IMR-90 (cell line): ENCODE measurements at regions not wholly inside any gene's neighbourhood (a gene's known extent, or its start where the extent isn't known, plus 50 kb on each side); places are given as distances from the start of the nearest gene placed in this dataset.
A peak's percentile ranks its signal among the peaks of the same experiment; 100 is the strongest.

Source experiments
- ATAC-seq: fragments of 200-7000 bp; cut with Tn5 transposase; 2 replicates; pipeline ENCODE4 v1.9.1; 2020; ENCODE audit warnings: low read depth, mild to moderate bottlenecking, moderate library complexity
- BruUV-seq: library from RNA; stranded (reverse); fragments of 400-500 nt; replicated peaks from 2 replicates; lab custom pipeline; 2021; lab: Mats Ljungman, UMichigan
- CTCF ChIA-PET: fragments of 300-600 bp; formaldehyde crosslinking; extraction: SDS; loops from one replicate; lab custom pipeline; 2021; ENCODE audit warnings: antibody characterized with exemption; lab: Yijun Ruan, JAX
- POLR2A ChIA-PET: fragments of 300-600 bp; sonication (Branson Sonifier 250); formaldehyde crosslinking; loops from one replicate; lab custom pipeline; 2022; ENCODE audit warnings: antibody characterized with exemption; ENCODE audit not compliant: unreplicated experiment; lab: Charles Lee
- DNase-seq: peaks from one replicate; pipeline ENCODE4 v3.0.0; 2013
- H2AFZ ChIP-seq: replicated peaks from 2 replicates; pipeline ENCODE3; 2013; ENCODE audit warnings: low read length, mild to moderate bottlenecking; ENCODE audit not compliant: poor library complexity
- H2AK5ac ChIP-seq: 2 replicates; pipeline ENCODE4 v1.6.1; 2013; ENCODE audit warnings: low read depth, low read length, inconsistent platforms
- H2AK9ac ChIP-seq: replicated peaks from 2 replicates; pipeline ENCODE3; 2013; ENCODE audit warnings: mild to moderate bottlenecking, low read depth, low read length, moderate library complexity; ENCODE audit not compliant: poor library complexity
- H2BK120ac ChIP-seq: 2 replicates; pipeline ENCODE4 v1.6.1; 2013; ENCODE audit warnings: low read depth, low read length, inconsistent platforms
- H2BK15ac ChIP-seq: 3 replicates; pipeline ENCODE4 v1.6.1; 2013; ENCODE audit warnings: low read depth, low read length, inconsistent platforms
- H2BK20ac ChIP-seq: 2 replicates; pipeline ENCODE4 v1.6.1; 2013; ENCODE audit warnings: low read depth, mild to moderate bottlenecking, inconsistent platforms, low read length, moderate library complexity
- H2BK5ac ChIP-seq: 2 replicates; pipeline ENCODE4 v1.6.1; 2013; ENCODE audit warnings: mild to moderate bottlenecking, low read depth, low read length, inconsistent platforms; ENCODE audit not compliant: poor library complexity, severe bottlenecking
- H3K14ac ChIP-seq: replicated peaks from 2 replicates; pipeline ENCODE4 v1.6.1; 2013; ENCODE audit warnings: low read depth, low read length, inconsistent platforms
- H3K18ac ChIP-seq: 2 replicates; pipeline ENCODE4 v1.6.1; 2013; ENCODE audit warnings: low read depth, low read length, control low read depth
- H3K23ac ChIP-seq: 2 replicates; pipeline ENCODE4 v1.6.1; 2013; ENCODE audit warnings: low read depth, low read length, inconsistent platforms
- H3K27ac ChIP-seq: 2 replicates; pipeline ENCODE4 v1.5.1; 2013; ENCODE audit warnings: mild to moderate bottlenecking, control low read depth, low read length; ENCODE audit not compliant: insufficient read depth
- H3K27me3 ChIP-seq: 2 replicates; pipeline ENCODE4 v1.6.1; 2013; ENCODE audit warnings: low read length; ENCODE audit not compliant: control insufficient read depth, insufficient read depth
- H3K36me3 ChIP-seq: 2 replicates; pipeline ENCODE4 v1.6.1; 2013; ENCODE audit warnings: low read length, mixed read lengths; ENCODE audit not compliant: control insufficient read depth, insufficient read depth
- H3K4ac ChIP-seq: 2 replicates; pipeline ENCODE4 v1.6.1; 2013; ENCODE audit warnings: low read depth, low read length, inconsistent platforms
- H3K4me1 ChIP-seq: 2 replicates; pipeline ENCODE4 v1.6.1; 2013; ENCODE audit warnings: low read length, mixed read lengths; ENCODE audit not compliant: control insufficient read depth, insufficient read depth
- H3K4me2 ChIP-seq: 2 replicates; pipeline ENCODE4 v1.6.1; 2013; ENCODE audit warnings: low read depth, mild to moderate bottlenecking, control low read depth, low read length, moderate library complexity
- H3K4me3 ChIP-seq: 2 replicates; pipeline ENCODE4 v1.5.1; 2013; ENCODE audit warnings: low read depth, mild to moderate bottlenecking, control low read depth, low read length, moderate library complexity; ENCODE audit not compliant: insufficient read depth
- H3K56ac ChIP-seq: 2 replicates; pipeline ENCODE4 v1.6.1; 2013; ENCODE audit warnings: low read length, inconsistent platforms; ENCODE audit not compliant: insufficient read depth; ENCODE audit errors: extremely low read depth
- H3K79me1 ChIP-seq, 2 experiments: 2 replicates each; pipeline ENCODE4 v1.6.1; 2013; ENCODE audit warnings: low read length in 2 of 2, inconsistent platforms in 1 of 2, low read depth in 1 of 2
- H3K9ac ChIP-seq: 2 replicates; pipeline ENCODE4 v1.6.1; 2013; ENCODE audit warnings: low read depth, low read length, control low read depth
- H3K9me1 ChIP-seq: 2 replicates; pipeline ENCODE4 v1.6.1; 2013; ENCODE audit warnings: low read length, inconsistent platforms; ENCODE audit not compliant: insufficient read depth
- H3K9me3 ChIP-seq: 2 replicates; pipeline ENCODE4 v1.6.1; 2013; ENCODE audit warnings: low read length; ENCODE audit not compliant: control insufficient read depth, insufficient read depth
- H4K20me1 ChIP-seq: 2 replicates; pipeline ENCODE4 v1.6.1; 2013; ENCODE audit warnings: low read length, inconsistent platforms; ENCODE audit not compliant: insufficient read depth
- H4K5ac ChIP-seq: 2 replicates; pipeline ENCODE4 v1.6.1; 2013; ENCODE audit warnings: mild to moderate bottlenecking, low read depth, low read length, control low read depth
- H4K8ac ChIP-seq, 2 experiments: 2 replicates each; pipeline ENCODE4 v1.6.1; 2013; ENCODE audit warnings: low read depth in 2 of 2, low read length in 2 of 2, control low read depth in 1 of 2, inconsistent platforms in 1 of 2
- H4K91ac ChIP-seq: 2 replicates; pipeline ENCODE4 v1.6.1; 2013; ENCODE audit warnings: low read depth, low read length, inconsistent platforms; ENCODE audit not compliant: insufficient read depth
- CEBPB ChIP-seq: IDR thresholded peaks from 2 replicates; pipeline ENCODE4 v1.6.1; 2012; ENCODE audit warnings: low read depth, low read length, improper control_type of control experiment
- CTCF ChIP-seq: conservative IDR thresholded peaks from 2 replicates; pipeline ENCODE4 v1.5.1; 2012; ENCODE audit warnings: mild to moderate bottlenecking, low read depth, low read length, improper control_type of control experiment
- MAFK ChIP-seq: IDR thresholded peaks from 2 replicates; pipeline ENCODE4 v1.6.1; 2012; ENCODE audit warnings: low read depth, low read length, improper control_type of control experiment
- MXI1 ChIP-seq: IDR thresholded peaks from 2 replicates; pipeline ENCODE4 v1.6.1; 2012; ENCODE audit warnings: low read depth, mild to moderate bottlenecking, low read length, moderate library complexity, borderline replicate concordance
- WGBS, 2 experiments: methylation state at CpG; one replicate each; pipeline versions ENCODE4 v1.1.5 to v1.1.7; 2013; ENCODE audit warnings: missing lambda C conversion rate in 2 of 2; ENCODE audit not compliant: insufficient read length in 1 of 2; ENCODE audit errors: extremely low coverage in 2 of 2; 5-methylcytosine and 5-hydroxymethylcytosine counted together
- dilution Hi-C: fragments of 300-500 bp; cut with HindIII; formaldehyde crosslinking; loops from one replicate; pipeline ENCODE4 v1.14.3; 2018; ENCODE audit warnings: low sequenced_read_pairs; ENCODE audit not compliant: unreplicated experiment
- in situ Hi-C: fragments of 300-500 bp; cut with MboI; formaldehyde crosslinking; loops from 3 replicates; pipeline ENCODE4 v1.14.3; 2019; ENCODE audit warnings: low sequenced_read_pairs, inconsistent platforms, mixed read lengths
- intact Hi-C: fragments of 100-400 bp; cut with micrococcal nuclease; formaldehyde crosslinking; loops from 2 replicates; pipeline ENCODE4 v1.10.0; 2022

- Histone ChIP-seq H3K23ac (no peak overlapping the region), H4K5ac (no peak overlapping the region), H3K27ac (no peak overlapping the region), H2BK20ac (no peak overlapping the region), H4K91ac (no peak overlapping the region), H3K56ac (no peak overlapping the region), H3K9me1 (peaks cover 7% of the 10 kb centered on the region), H4K8ac (no peak overlapping the region), H2AFZ (no peak overlapping the region), H3K36me3 (no peaks in the 10 kb centered on the region), H2AK5ac (no peak overlapping the region), H3K4me2 (no peak overlapping the region), H3K4me1 (peaks cover 4% of the 10 kb centered on the region), H2AK9ac (no peak overlapping the region), H3K14ac (no peak overlapping the region), H3K9ac (no peak overlapping the region), H3K18ac (no peak overlapping the region), H2BK120ac (no peak overlapping the region), H3K4ac (no peak overlapping the region), H3K27me3 (no peaks in the 10 kb centered on the region), H3K9me3 (no peaks in the 10 kb centered on the region), H3K4me3 (no peak overlapping the region), H2BK15ac (no peak overlapping the region; the same call in 2 of the 3 replicates), H2BK5ac (no peak overlapping the region), H4K20me1 (no peaks in the 10 kb centered on the region), H3K79me1 (no peaks in the 10 kb centered on the region)
- ChIA-PET CTCF (interaction anchor here (0.6 to 1.3 kb wide), 3 partner anchors 10 to 279 kb away, joined by 3 to 5 read pairs (median 4); no protein-coding TSS in a partner anchor), POLR2A (no interaction called here)
- intact Hi-C loops, result no loop called here
- in situ Hi-C loops, result no loop called here
- no peak for TF ChIP-seq MXI1
- TF ChIP-seq CTCF, result no peak
- no peak for TF ChIP-seq CEBPB
- TF ChIP-seq MAFK, result no peak
- WGBS, 2 experiments, result no CpG with 5 or more reads among the region's 3 CpGs
- ATAC-seq (peak; percentile 56), DNase-seq (peak; percentile 31)
- dilution Hi-C loops, result no loop called here
- no TSS peak for BruUV-seq
Observed at GRCh38 chr5:91306497-91306896, 76.6 kb downstream of the ARRDC3 start.
